Neural cell (in vitro differentiated cells): ENCODE measurements at regions not wholly inside any gene's neighbourhood (a gene's known extent, or its start where the extent isn't known, plus 50 kb on each side); places are given as distances from the start of the nearest gene placed in this dataset.

Source experiments
- CTCF ChIP-seq: fragments of 450-650 bp; IDR thresholded peaks from 2 replicates; pipeline ENCODE4 v1.5.1; 2014; ENCODE audit warnings: antibody characterized with exemption, mild to moderate bottlenecking, moderate library complexity; ENCODE audit not compliant: poor library complexity, severe bottlenecking
- EZH2 ChIP-seq: fragments of 200-600, 300-800 bp; shearing (Covaris generic), sonication (generic); IDR thresholded peaks from 2 replicates; pipeline ENCODE4 v1.6.1; 2014; ENCODE audit warnings: antibody characterized with exemption, low read length, borderline replicate concordance, mild to moderate bottlenecking; ENCODE audit not compliant: insufficient read depth, poor library complexity, severe bottlenecking
- MXI1 ChIP-seq: fragments of 450-650 bp; conservative IDR thresholded peaks from 2 replicates; pipeline ENCODE4 v1.6.1; 2014; ENCODE audit warnings: antibody characterized with exemption, mild to moderate bottlenecking; ENCODE audit not compliant: poor library complexity, severe bottlenecking
- POLR2AphosphoS5 ChIP-seq: IDR thresholded peaks from 2 replicates; pipeline ENCODE4 v1.6.1; 2012
- RAD21 ChIP-seq: fragments of 450-650 bp; conservative IDR thresholded peaks from 2 replicates; pipeline ENCODE4 v1.6.1; 2014; ENCODE audit warnings: antibody characterized with exemption, mild to moderate bottlenecking, moderate library complexity
- REST ChIP-seq: IDR thresholded peaks from 2 replicates; pipeline ENCODE4 v1.6.1; 2012; ENCODE audit warnings: borderline replicate concordance
- TAF1 ChIP-seq: IDR thresholded peaks from 2 replicates; pipeline ENCODE4 v1.6.1; 2012; ENCODE audit warnings: low read depth

- TF ChIP-seq CTCF (no peak), EZH2 (no peak), POLR2AphosphoS5 (no peak), RAD21 (no peak), REST (no peak), MXI1 (no peak), TAF1 (no peak)
Observed at GRCh38 chr2:57615855-57616556, 430.6 kb upstream of the VRK2 start.
